ENCODE measurements at regions not wholly inside any gene's neighbourhood (a gene's known extent, or its start where the extent isn't known, plus 50 kb on each side); places are given as distances from the start of the nearest gene placed in this dataset.

DNA sequence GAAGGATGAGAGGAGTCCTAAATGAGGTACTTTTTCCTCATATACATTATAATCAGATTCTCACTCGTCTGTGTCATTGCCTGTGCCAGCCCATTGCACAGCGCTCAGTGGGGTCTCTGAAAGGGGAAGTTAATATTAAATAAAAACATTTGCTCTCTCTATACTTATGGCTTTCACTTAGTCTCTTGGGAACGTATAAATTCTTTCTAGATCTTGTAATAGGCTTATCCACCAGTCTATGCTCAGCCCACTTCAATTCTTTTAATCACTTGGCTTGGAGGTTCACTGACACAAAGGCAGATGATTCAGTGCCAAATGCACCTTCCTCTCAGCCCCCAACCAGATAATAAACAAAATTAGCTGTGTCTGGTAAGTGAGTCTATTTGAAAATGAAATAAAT lies 164.3 kb upstream of the OGFRL1 start:
- peaks cover 5% of the 10 kb centered on the region for H3K4me1 Mint-ChIP-seq
- Histone ChIP-seq H3K9ac (ENCODE audit: extremely low read depth, low read length, poor library complexity, severe bottlenecking) (no peak overlapping the region), H3K27ac (ENCODE audit: low read depth, low read length) (no peak overlapping the region), H3K27me3 (ENCODE audit: control insufficient read depth, insufficient read depth, low read length, poor library complexity, severe bottlenecking) (no peaks in the 10 kb centered on the region), H3K36me3 (ENCODE audit: control insufficient read depth, insufficient read depth, low read length) (no peaks in the 10 kb centered on the region), H3K9me3 (ENCODE audit: control insufficient read depth, low read length) (no peaks in the 10 kb centered on the region), H3K4me1 (ENCODE audit: control insufficient read depth, insufficient read depth, low read length) (no peaks in the 10 kb centered on the region), H3K4me3 (ENCODE audit: low read length) (no peak overlapping the region)
- TF ChIP-seq, protein P1, sequence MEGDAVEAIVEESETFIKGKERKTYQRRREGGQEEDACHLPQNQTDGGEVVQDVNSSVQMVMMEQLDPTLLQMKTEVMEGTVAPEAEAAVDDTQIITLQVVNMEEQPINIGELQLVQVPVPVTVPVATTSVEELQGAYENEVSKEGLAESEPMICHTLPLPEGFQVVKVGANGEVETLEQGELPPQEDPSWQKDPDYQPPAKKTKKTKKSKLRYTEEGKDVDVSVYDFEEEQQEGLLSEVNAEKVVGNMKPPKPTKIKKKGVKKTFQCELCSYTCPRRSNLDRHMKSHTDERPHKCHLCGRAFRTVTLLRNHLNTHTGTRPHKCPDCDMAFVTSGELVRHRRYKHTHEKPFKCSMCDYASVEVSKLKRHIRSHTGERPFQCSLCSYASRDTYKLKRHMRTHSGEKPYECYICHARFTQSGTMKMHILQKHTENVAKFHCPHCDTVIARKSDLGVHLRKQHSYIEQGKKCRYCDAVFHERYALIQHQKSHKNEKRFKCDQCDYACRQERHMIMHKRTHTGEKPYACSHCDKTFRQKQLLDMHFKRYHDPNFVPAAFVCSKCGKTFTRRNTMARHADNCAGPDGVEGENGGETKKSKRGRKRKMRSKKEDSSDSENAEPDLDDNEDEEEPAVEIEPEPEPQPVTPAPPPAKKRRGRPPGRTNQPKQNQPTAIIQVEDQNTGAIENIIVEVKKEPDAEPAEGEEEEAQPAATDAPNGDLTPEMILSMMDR (conservative IDR thresholded peaks at IDR 0.05): no peak
- no peaks in the 10 kb centered on the region for H3K36me3 Mint-ChIP-seq (ENCODE audit: low read depth)
- peaks cover 14% of the 10 kb centered on the region for H3K9me3 Mint-ChIP-seq
- H3K4me3 Mint-ChIP-seq: no peak overlapping the region
- peaks cover 2% of the 10 kb centered on the region for H3K27me3 Mint-ChIP-seq (ENCODE audit: insufficient read depth)
- no peak overlapping the region for H3K27ac Mint-ChIP-seq
- DNase-seq: no peak
- 90 to 100% methylated on average over 1 to 3 of the region's 3 CpGs for whole genome bisulfite sequencing, 2 experiments (ENCODE audit: insufficient coverage in 1 of 2, insufficient read length in 1 of 2)

DNA sequence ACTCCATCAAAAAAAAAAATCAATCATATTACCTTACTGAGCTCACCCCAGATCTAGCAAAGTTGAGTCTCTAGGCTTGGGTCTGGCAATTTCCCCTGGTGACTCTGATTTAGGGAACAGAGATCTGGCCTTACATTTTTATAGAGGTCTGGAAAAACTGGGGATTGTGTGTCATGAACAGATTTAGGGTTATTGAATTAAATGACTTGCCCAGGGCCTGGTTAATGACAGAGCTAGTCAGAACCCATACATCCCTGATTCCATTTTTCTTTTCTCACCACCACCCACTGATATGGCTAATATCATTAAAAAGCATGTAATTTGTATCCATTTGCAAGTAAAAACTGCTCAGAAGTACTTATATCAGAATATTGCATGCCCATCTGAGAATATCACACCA lies 163.4 kb upstream of the OGFRL1 start:
- Mint-ChIP-seq H3K27ac (no peak overlapping the region), H3K4me3 (no peak overlapping the region), H3K36me3 (ENCODE audit: low read depth) (no peaks in the 10 kb centered on the region), H3K27me3 (ENCODE audit: insufficient read depth) (peaks cover 2% of the 10 kb centered on the region), H3K4me1 (peaks cover 5% of the 10 kb centered on the region), H3K9me3 (peaks cover 6% of the 10 kb centered on the region)
- Histone ChIP-seq H3K4me1 (ENCODE audit: control insufficient read depth, insufficient read depth, low read length) (no peaks in the 10 kb centered on the region), H3K36me3 (ENCODE audit: control insufficient read depth, insufficient read depth, low read length) (no peaks in the 10 kb centered on the region), H3K4me3 (ENCODE audit: low read length) (no peak overlapping the region), H3K9ac (ENCODE audit: extremely low read depth, low read length, poor library complexity, severe bottlenecking) (no peak overlapping the region), H3K9me3 (ENCODE audit: control insufficient read depth, low read length) (no peaks in the 10 kb centered on the region), H3K27ac (ENCODE audit: low read depth, low read length) (no peak overlapping the region), H3K27me3 (ENCODE audit: control insufficient read depth, insufficient read depth, low read length, poor library complexity, severe bottlenecking) (no peaks in the 10 kb centered on the region)
- TF ChIP-seq, protein P1 (conservative IDR thresholded peaks at IDR 0.05): no peak
- no peak for DNase-seq

GRCh38 chr6:71126506-71126905 lies 162.1 kb upstream of the OGFRL1 start:
- H3K4me1 ChIP-seq (ENCODE audit: control insufficient read depth, insufficient read depth, low read length): no peaks in the 10 kb centered on the region
- Mint-ChIP-seq H3K36me3 (ENCODE audit: low read depth) (no peaks in the 10 kb centered on the region), H3K9me3 (peaks cover 6% of the 10 kb centered on the region), H3K27ac (no peak overlapping the region), H3K4me3 (no peak overlapping the region), H3K27me3 (ENCODE audit: insufficient read depth) (peaks cover 2% of the 10 kb centered on the region), H3K4me1 (peaks cover 5% of the 10 kb centered on the region)
- H3K9ac ChIP-seq (ENCODE audit: extremely low read depth, low read length, poor library complexity, severe bottlenecking): no peak overlapping the region
- TF ChIP-seq, protein P1 (conservative IDR thresholded peaks at IDR 0.05): no peak
- no peaks in the 10 kb centered on the region for H3K9me3 ChIP-seq (ENCODE audit: control insufficient read depth, low read length)
- no peak for DNase-seq
- 81 to 100% methylated on average over 1 of the region's 1 CpG for WGBS, 2 experiments (ENCODE audit: insufficient coverage in 1 of 2, insufficient read length in 1 of 2)
- no peaks in the 10 kb centered on the region for H3K36me3 ChIP-seq (ENCODE audit: control insufficient read depth, insufficient read depth, low read length)
- no peak overlapping the region for H3K27ac ChIP-seq (ENCODE audit: low read depth, low read length)
- no peaks in the 10 kb centered on the region for H3K27me3 ChIP-seq (ENCODE audit: control insufficient read depth, insufficient read depth, low read length, poor library complexity, severe bottlenecking)
- no peak overlapping the region for H3K4me3 ChIP-seq (ENCODE audit: low read length)

Measured in endodermal cell (in vitro differentiated cells).